ENCODE measurements at regions not wholly inside any gene's neighbourhood (a gene's known extent, or its start where the extent isn't known, plus 50 kb on each side); places are given as distances from the start of the nearest gene placed in this dataset.

- TF ChIP-seq CTCF (IDR thresholded peaks at IDR 0.05) (no peak), POLR2A (IDR thresholded peaks at IDR 0.05) (no peak)
These were observed 416.0 kb downstream of the OCA2 start for GRCh38 chr15:27683121-27683520.

All from thyroid gland (tissue), 4 donors.